ENCODE measurements at regions not wholly inside any gene's neighbourhood (a gene's known extent, or its start where the extent isn't known, plus 50 kb on each side); places are given as distances from the start of the nearest gene placed in this dataset.

DNA sequence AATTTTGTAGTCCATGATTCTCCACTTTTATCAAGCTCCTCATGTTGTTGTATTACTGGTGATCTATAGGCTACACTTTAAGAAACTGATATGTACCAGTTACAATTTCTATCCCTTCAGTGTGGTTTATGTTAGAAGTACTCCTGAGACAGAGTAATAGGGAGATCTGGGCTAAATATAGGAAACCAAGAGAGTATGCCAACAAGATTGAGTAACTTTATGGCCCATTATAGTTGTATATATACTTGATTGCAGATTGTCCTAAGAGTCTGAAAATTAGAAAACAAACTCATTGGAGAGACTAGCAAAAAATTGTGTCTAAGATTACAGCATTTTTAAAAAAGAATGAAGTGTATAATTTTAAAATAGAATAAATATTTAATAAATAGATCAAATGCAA is 605.6 kb downstream of the XIRP2 start:
- DNase-seq (no peak), ATAC-seq (ENCODE audit: low read depth) (no peak)
- no peaks in the 10 kb centered on the region for H3K9me3 ChIP-seq (ENCODE audit: control extremely low read depth in 1 of 3, control insufficient read depth in 2 of 3, insufficient read depth in 1 of 3, low read length in 2 of 3)
- no peak overlapping the region for H3K4me2 ChIP-seq (replicated peaks; ENCODE audit: low read depth, low read length, poor library complexity, severe bottlenecking)
- no peaks in the 10 kb centered on the region for H3K4me1 ChIP-seq (ENCODE audit: control insufficient read depth in 2 of 2, insufficient read depth in 2 of 2, low read length in 2 of 2)
- Mint-ChIP-seq H3K4me3 (no peak overlapping the region), H3K27ac (no peak overlapping the region), H3K9me3 (ENCODE audit: insufficient read depth) (no peaks in the 10 kb centered on the region), H3K4me1 (no peaks in the 10 kb centered on the region), H3K27me3 (no peaks in the 10 kb centered on the region)
- no peak overlapping the region for H3K27ac ChIP-seq (ENCODE audit: low read length in 2 of 2)
- ChIA-PET POLR2A (no interaction called here), CTCF (no interaction called here)
- no peaks in the 10 kb centered on the region for H3K36me3 ChIP-seq (replicated peaks in 1 of 2; ENCODE audit: control extremely low read depth in 1 of 2, control insufficient read depth in 1 of 2, extremely low read depth in 1 of 2, insufficient read depth in 2 of 2, low read length in 1 of 2)
- H2AFZ ChIP-seq (ENCODE audit: insufficient read depth, low read depth, low read length, poor library complexity, severe bottlenecking) = no peak overlapping the region
- no peak overlapping the region for H3K9ac ChIP-seq (ENCODE audit: low read length)
- intact Hi-C loops (cut with micrococcal nuclease) = no loop called here
- TF ChIP-seq, protein P1, sequence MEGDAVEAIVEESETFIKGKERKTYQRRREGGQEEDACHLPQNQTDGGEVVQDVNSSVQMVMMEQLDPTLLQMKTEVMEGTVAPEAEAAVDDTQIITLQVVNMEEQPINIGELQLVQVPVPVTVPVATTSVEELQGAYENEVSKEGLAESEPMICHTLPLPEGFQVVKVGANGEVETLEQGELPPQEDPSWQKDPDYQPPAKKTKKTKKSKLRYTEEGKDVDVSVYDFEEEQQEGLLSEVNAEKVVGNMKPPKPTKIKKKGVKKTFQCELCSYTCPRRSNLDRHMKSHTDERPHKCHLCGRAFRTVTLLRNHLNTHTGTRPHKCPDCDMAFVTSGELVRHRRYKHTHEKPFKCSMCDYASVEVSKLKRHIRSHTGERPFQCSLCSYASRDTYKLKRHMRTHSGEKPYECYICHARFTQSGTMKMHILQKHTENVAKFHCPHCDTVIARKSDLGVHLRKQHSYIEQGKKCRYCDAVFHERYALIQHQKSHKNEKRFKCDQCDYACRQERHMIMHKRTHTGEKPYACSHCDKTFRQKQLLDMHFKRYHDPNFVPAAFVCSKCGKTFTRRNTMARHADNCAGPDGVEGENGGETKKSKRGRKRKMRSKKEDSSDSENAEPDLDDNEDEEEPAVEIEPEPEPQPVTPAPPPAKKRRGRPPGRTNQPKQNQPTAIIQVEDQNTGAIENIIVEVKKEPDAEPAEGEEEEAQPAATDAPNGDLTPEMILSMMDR (IDR thresholded peaks at IDR 0.05) = no peak
- TF ChIP-seq EZH2 (IDR thresholded peaks at IDR 0.05; ENCODE audit: borderline replicate concordance, insufficient read depth, low read depth, low read length, poor library complexity, severe bottlenecking) = no peak
- no peaks in the 10 kb centered on the region for H4K20me1 ChIP-seq (ENCODE audit: control insufficient read depth, insufficient read depth, low read length, poor library complexity, severe bottlenecking)
- no peak overlapping the region for H3K4me3 ChIP-seq (ENCODE audit: control extremely low read depth in 1 of 5, extremely low read depth in 1 of 5, insufficient read depth in 1 of 5, low read depth in 2 of 5, low read length in 4 of 5)
- H3K79me2 ChIP-seq (ENCODE audit: control insufficient read depth, insufficient read depth, low read length) = no peaks in the 10 kb centered on the region
- H3K27me3 ChIP-seq (replicated peaks in 1 of 4; ENCODE audit: control extremely low read depth in 1 of 4, control insufficient read depth in 3 of 4, insufficient read depth in 4 of 4, low read length in 3 of 4) = no peaks in the 10 kb centered on the region

DNA sequence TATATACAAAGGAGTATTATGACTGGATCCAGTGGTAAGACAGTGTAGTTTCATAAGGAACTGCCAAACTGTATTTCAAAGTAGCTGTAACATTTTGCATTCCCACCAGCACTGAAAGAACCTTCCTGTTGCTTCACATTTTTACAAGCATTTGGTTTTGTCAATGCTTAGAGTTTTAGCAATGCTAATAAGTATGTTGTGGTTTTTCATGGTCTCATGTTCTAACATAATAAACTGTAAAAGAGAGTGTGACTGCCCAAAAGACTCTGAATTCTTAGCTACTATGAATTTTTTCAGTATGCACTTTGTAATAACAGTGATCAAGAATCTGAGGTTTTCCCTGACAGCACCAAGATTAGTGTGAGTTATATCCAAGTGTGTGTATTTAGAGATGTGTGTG is 604.2 kb downstream of the XIRP2 start:
- TF ChIP-seq, protein P1 (IDR thresholded peaks at IDR 0.05) = no peak
- no peak for TF ChIP-seq EZH2 (IDR thresholded peaks at IDR 0.05; ENCODE audit: borderline replicate concordance, insufficient read depth, low read depth, low read length, poor library complexity, severe bottlenecking)
- no peak overlapping the region for H3K4me2 ChIP-seq (replicated peaks; ENCODE audit: low read depth, low read length, poor library complexity, severe bottlenecking)
- no peaks in the 10 kb centered on the region for H3K36me3 ChIP-seq (replicated peaks in 1 of 2; ENCODE audit: control extremely low read depth in 1 of 2, control insufficient read depth in 1 of 2, extremely low read depth in 1 of 2, insufficient read depth in 2 of 2, low read length in 1 of 2)
- CTCF ChIA-PET = no interaction called here
- POLR2A ChIA-PET = no interaction called here
- no peaks in the 10 kb centered on the region for H4K20me1 ChIP-seq (ENCODE audit: control insufficient read depth, insufficient read depth, low read length, poor library complexity, severe bottlenecking)
- H3K27me3 ChIP-seq (replicated peaks in 1 of 4; ENCODE audit: control extremely low read depth in 1 of 4, control insufficient read depth in 3 of 4, insufficient read depth in 4 of 4, low read length in 3 of 4) = no peaks in the 10 kb centered on the region
- no peak overlapping the region for H3K4me3 ChIP-seq (ENCODE audit: control extremely low read depth in 1 of 5, extremely low read depth in 1 of 5, insufficient read depth in 1 of 5, low read depth in 2 of 5, low read length in 4 of 5)
- no peak overlapping the region for H2AFZ ChIP-seq (ENCODE audit: insufficient read depth, low read depth, low read length, poor library complexity, severe bottlenecking)
- H3K9ac ChIP-seq (ENCODE audit: low read length) = no peak overlapping the region
- H3K27ac Mint-ChIP-seq = no peak overlapping the region
- H3K4me3 Mint-ChIP-seq = no peak overlapping the region
- H3K4me1 ChIP-seq (ENCODE audit: control insufficient read depth in 2 of 2, insufficient read depth in 2 of 2, low read length in 2 of 2) = no peaks in the 10 kb centered on the region
- intact Hi-C loops (cut with micrococcal nuclease) = no loop called here
- H3K27ac ChIP-seq (ENCODE audit: low read length in 2 of 2) = no peak overlapping the region
- no peaks in the 10 kb centered on the region for H3K79me2 ChIP-seq (ENCODE audit: control insufficient read depth, insufficient read depth, low read length)
- ATAC-seq (ENCODE audit: low read depth) = no peak
- H3K4me1 Mint-ChIP-seq = no peaks in the 10 kb centered on the region
- H3K27me3 Mint-ChIP-seq = no peaks in the 10 kb centered on the region
- no peaks in the 10 kb centered on the region for H3K9me3 ChIP-seq (ENCODE audit: control extremely low read depth in 1 of 3, control insufficient read depth in 2 of 3, insufficient read depth in 1 of 3, low read length in 2 of 3)
- no peaks in the 10 kb centered on the region for H3K9me3 Mint-ChIP-seq (ENCODE audit: insufficient read depth)
- DNase-seq = no peak
